DMS53 (cell line): ENCODE measurements at regions not wholly inside any gene's neighbourhood (a gene's known extent, or its start where the extent isn't known, plus 50 kb on each side); places are given as distances from the start of the nearest gene placed in this dataset.

Source experiments
- DNase-seq: peaks from one replicate; lab custom pipeline; 2025; lab: John Stamatoyannopoulos, UW

DNA sequence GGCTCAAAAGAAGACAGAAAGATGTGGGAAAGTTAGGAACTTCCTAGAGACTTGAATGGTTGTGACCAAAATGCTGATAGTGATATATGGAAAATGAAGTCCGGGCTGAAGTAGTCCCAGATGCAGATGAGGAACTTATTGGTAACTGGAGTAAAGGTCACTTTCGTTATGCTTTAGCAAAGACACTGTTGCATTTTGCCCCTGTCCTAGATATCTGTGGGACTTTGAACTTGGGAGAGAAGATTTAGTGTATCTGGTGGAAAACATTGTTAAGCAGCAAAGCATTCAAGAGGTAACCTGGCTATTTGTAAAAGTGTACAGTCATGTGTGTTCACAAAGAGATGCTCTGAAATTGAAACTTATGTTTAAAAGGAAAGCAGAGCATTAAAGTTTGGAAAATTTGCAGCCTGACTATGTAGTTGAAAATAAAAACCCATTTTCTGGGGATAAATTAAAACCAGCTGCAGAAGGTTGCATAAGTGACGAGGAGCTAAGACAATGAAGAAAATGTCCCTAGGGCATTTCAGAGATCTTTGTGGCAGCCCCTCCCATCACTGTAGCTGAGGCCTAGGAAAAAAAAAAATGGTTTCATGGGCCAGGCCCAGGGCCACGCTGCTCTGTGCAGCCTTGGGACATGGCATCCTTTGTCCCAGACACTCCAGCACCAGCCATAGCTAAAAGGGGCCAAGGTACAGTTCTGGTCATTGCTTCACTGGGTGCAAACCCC is 1692.2 kb downstream of the HACE1 start:
- no peak for DNase-seq

DNA sequence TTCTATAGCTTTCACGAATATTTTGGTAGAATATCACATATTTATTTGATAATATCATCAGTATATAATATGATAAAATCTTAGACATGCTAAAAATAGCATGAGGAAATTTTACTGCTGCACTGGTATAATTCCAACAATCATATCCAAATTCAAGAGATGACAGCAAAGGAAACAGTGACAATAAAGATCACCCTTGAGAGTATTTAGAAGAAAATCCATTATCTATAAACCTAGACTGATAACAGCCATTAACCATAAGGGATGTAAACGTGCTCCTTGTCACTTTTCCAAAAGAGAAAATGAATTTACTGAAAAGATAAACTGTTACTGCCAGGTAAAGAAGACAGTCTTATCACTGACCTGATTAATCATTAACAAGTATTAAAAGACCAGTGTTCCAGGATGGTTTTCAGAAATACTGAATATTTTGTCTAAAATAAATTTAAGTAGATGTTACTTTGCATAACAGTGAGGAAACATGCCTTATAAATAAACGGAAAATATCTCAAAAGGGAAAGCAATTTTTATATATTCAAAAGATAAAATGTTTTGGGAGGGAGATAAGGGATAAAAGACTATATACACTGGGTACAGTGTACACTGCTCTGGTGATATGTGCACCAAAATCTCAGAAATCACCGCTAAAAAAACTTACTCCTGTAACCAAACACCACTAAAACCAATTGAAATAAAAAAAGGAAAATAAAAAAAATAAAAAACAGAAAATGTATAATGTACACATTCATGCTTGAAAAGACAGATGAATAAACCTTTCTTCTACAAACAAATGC is 1704.7 kb downstream of the HACE1 start:
- peak; percentile 5 for DNase-seq

DNA sequence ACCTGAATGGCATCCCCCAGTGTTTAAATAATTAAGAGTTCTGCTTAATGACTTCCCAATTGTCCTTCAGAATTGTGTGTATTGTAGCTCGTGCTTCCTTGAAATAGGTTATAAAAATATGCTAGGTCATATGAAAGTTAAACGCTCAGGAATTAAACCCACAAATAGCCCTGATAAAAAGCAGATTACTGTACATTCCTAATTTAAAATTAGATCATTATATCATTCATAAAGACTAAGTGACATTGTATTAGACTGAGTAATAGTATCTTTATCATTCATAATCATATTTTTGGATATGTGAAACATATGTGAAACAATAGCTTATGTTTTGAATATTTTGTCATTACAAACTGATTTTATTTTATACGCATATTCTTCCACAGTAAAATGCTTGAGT is 1706.7 kb downstream of the HACE1 start:
- no peak for DNase-seq

DNA sequence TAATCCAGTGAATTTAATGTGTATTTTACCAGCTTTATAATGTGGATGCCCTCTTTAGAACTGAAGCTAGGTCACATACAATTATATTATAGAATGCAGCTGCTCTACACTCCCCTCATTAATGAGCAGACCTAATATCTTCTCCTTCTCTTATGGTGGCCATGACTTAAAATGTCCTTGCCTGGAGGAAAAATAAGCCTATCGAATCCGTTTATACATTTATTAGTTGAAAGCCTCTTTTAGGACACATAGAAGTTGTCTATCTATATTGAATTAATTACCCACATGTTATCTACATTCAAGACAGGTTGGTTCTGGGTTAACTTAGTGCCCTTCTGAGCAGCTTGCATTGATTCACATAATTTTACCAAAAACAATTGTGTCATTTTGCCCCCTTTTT is 1716.8 kb downstream of the HACE1 start:
- no peak for DNase-seq

DNA sequence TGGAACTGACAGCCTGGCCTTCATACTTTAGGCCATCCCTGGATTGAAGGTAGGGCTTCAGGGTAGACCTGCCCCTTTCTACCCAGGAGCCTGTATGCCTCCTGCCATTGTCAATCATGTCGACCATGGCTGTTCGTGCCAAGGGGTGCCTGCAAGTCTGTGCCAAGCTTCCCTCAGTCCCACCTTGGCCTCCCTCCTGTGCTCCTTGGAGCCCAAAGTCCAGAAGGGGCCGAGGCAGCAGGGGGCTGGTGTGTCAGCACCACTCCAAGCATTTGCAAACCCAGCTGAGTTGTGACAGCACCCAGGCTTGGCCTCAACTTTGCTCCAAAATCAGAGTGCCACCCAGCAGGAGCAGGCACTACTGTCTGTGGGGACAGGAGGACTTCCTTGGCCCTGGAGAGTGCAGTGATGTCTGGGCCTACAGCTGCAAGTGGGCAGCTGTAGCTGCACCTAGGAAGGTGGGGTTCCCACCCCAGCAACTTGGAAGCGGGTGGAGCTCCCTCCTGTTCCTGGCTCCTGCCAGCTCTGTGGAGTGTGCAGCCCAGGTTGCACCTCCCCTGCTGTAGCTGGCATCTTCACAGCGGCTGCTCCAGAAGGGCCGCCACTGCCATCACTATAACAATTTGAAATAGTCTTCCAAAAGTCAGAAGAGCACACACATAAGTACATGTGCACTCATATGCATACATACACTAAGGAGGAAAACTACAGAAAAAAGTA is 1719.3 kb downstream of the HACE1 start:
- DNase-seq = no peak

DNA sequence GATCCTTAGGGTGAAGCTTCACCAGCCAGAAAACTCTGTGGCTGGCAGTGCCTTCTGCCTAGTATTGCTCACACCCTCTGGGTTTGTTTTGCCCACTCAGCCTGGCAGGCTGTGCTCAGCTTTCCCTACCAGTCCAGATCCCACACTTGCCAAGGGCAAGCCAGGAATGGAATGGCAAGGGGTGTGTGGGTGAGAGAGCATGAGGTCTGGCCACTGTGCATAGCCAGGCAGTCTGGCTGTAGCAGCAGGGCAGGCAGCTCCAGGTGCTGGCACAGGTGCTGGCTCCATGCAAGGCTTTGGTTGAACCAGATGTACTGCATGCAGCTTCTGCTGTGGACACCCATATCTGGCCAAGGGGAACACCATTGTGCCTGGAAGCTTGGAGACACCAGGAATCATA is 1720.3 kb downstream of the HACE1 start:
- DNase-seq = no peak

DNA sequence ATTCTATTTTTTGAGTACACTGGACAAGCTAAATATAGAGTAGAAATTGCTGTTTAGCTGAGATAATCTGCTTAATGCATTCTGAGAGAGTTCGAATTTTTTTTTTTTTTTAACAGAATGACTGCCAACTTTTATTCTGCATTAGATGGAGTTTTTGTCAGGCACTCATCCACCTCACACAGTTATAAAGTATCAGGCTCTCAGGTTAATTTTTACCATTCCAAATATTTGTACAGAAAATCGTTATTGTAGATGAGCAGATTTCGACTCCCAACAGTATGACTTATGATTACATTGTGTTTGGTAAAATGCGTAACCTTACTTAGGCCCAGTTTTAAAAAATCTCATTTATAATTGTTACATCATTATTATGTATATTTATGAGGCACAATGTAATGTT is 1731.0 kb downstream of the GRIK2 start:
- DNase-seq = no peak

DNA sequence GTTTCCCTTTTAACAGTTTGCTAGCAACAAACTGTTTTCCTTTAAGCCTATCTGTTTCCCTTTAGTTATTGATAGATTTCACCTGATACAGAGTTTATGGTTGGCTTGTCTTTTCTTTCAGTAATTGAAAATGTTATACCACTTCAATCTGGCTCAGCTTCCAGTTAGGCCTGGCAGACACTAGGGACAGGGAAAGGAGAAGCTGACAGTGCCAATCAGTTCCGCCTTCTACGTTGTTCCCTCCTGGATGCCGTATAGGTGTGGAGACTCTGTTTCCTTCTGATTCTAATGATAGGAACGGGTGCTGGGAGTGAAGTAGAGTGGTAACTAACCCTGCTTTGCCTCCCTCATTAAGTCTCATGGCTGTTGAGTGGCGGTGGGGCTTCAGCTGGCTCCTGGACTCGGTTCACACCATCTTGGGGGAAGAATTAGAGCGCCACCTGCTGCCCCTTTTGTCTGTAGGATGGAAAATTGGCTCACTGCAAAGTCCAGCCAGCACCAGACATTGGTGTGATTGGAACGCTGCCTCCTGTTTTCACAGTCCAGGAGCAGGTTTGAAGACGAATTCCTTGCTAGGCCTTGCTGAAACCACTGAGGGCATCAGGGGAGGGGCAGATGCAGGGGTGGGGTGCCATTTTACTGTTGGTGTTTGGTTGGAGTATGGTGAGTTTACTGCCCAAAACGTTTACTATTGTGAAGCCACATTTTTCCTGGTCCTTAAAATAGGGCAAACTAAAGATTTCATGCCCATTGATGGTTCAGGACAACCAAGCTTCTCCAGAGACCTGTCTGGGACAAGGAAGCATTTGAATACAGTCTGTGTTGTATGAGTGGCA is 1729.5 kb downstream of the GRIK2 start:
- DNase-seq = peak; percentile 79

DNA sequence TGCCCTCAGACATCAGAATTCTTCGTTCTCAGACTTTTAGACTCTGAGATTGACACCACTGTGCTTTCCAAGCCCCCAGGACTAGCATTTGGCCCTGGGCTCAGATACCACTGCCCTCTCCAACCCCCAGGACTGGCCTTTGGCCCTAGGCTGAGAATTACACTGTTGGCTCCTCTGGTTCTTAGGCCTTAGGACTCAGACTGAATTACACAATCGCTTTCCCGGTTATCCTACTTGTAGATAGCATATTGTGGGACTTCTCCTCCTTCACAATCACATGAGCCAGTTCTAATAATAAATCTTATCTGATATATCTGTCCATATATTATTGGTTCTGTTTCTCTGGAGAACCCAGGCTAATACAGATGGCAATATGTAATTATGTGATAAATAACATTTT is 1725.5 kb downstream of the GRIK2 start:
- no peak for DNase-seq

DNA sequence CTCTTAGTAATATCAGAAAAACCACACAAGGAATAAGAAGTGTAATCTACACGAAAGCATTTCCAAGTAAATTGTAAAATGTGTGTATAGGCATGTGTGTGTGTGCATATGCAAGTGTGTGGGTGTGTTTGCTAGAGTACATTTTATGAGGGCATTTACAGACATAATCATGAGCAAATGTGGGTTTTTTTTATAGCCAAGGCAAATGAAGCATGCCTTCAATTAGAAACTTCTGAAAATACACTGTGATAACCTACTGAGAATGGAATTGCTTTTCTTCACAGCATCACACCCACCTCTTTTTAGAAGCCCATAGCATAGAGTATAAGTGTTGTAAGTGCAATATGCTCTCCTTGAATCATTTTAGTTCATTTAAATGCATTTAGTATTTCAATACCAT is 1721.1 kb downstream of the GRIK2 start:
- DNase-seq = no peak

DNA sequence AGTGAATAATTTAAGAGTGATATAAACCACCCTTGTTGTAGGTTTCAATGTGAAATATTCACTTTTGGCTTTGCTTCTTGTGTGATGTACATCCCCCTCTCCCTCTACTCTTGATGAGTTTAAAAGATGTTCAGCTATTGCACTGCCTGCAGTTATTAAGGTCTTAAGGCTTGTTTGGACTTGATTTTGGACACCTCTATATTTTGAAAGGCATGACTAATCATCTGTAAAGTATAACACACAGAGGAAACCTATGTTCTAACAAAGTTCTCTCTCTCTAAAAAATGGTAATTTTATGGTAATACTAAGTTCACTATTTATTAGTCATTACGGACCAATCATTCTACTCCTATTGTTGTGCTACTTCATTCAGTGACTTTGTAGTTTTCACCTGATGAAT is 1719.9 kb downstream of the GRIK2 start:
- DNase-seq = no peak

DNA sequence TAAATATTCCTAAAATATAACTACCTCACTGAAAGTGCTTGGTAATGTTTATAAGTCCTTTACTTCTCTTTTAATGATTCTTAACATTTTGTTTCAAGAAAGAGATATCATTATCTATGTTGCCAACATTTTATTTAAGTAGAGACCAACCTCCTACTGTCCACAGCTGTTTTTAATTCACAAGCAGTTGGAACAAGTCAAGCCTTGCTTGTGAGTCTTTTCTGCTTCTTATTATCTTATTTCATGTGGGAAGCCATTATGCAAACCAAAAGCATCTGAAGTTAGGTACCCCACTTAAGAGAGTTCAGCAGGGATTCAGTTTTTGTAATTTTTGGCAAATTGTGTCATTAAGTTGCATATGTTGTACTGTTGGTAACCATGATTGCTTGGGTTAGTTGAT is 1714.5 kb downstream of the GRIK2 start:
- DNase-seq = no peak

DNA sequence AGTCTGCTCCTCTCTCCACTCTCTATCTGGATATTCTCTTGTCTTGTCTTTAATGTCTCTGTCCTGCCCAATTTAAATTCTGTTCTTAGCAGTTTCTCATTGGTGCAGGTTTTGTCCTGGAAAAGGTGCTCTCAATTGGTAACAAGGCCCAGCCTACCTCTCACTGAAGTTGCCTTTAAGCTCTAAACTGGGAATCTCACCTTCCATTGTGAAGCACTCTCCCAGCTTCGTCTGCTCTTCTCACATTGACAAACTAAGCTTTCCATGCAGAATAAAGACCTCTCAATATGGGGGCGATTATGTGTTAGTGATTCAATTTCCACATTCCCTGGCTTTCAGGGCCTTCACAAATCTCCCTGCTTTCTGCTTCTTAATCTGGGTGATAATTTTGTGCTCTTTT is 1712.2 kb downstream of the GRIK2 start:
- DNase-seq = no peak

DNA sequence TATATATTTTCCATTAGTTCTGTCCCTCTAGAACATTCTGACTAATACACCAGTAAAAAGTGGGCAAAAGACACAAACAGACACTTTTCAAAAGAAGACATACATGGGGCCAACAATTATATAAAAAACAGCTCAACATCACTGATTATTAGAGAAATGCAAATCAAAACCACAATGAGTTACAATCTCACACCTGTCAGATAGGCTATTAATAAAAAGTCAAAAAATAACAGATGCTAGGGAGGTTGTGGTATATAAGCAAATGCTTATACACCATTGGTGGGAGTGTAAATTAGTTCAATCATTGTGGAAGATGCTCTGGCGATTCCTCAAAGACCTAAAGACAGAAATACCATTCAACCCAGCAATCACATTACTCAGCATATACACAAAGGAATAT is 1707.8 kb downstream of the GRIK2 start:
- no peak for DNase-seq

DNA sequence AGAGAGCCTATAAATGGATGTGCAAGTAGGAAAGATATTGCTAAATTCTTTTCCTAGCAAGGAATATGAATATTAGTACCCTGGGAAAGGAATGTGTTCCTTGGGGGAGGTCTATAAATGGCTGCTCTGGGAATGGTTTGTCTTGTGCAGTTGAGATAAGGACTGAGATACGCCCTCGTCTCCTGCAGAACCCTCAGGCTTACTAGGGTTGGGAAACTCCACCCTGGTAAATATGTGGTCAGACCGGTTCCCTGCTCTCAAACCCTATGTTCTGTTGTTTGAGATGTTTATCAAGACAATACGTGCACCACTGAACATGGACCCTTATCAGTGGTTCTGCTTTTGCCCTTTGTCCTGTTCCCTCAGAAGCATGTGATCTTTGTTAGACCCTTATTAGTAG is 1698.9 kb downstream of the GRIK2 start:
- peak; percentile 23 for DNase-seq

DNA sequence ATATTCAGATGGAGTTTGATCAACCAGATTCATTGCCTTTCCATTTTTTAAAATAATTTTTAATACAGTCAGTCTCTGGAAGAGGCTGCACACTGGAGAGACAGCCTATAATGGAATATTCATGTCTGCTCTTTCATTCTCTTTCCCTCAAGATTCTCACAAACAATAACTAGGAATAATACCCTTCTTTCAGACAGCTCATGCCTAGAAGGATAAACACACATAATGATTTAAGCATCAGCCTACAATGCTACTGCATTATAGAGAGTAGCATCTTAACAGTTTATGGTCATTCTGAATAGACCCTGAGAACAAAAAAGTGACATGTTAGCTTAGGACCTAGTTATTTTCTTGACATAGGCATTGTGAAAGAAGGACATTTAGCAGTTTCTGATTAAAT is 1692.3 kb downstream of the GRIK2 start:
- DNase-seq = no peak

DNA sequence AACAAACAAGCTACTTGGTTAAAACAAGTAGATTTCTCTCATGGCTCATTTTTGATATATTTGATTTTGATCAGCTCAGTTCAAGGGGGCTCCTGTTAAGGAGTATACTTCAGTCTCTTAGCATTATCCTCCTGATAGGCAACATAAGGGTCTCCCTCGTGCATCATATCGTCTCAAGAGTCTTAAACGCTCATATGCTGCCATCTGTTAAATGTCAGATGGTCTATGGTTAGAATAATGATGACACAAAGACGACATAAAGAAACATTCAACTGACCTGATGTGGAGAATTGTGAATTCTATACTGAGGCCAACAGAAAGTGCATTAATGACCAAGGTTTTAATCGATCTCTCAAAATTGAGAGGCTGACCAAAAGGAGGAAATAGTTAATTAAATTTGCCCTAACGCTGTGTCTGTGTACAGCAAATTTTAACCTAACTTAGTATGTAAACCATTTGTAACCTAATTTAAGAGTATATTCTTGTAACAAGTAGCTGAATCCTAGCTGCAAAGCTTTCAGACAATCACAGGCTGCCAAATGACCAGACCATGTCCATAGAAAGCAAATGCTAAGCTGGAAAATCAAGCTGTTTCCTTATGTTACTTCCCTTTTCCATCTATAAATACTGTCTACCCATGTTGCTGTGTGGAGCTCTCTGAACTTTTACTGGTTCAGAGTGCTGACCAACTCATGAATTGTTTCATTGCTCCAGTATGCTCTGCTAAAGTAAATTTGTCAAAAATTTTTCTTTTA is 1688.5 kb downstream of the GRIK2 start:
- no peak for DNase-seq

DNA sequence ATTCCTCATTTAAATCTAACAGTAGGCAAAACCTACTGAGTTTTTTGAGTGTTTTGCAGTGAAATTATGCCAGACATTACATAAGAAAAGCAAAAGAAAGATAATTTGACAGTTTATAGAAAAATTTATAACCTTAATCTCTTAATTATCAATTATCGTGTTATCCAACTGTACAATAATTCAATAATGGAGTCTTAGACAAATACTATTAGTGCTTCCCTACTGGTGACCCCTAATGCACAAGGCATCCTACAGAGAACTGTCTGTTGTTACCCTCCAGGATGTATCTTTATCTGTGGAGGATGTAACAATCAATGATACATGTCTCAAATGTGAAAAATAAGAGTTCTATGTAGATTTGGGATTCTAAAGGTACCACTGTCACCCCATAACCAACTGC is 1687.6 kb downstream of the GRIK2 start:
- DNase-seq = no peak

DNA sequence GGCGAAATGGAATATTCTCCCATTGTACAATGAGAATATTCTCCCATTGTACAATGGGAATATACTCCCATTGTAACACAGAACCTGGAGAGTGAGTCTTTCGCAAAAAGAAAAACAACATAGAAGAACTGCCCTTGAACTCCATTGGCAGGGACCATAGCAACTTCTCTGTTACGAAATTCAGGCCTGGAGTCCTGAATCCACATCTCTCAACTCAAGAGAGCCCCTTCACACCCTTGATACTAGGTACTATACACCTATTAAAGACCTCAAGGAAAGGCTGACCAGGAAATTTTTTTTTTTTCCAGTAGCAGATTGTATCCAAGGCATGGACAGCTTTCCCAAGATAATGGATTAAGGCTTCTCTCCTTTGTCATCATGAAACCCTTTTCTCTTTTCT is 1687.0 kb downstream of the GRIK2 start:
- DNase-seq = no peak

DNA sequence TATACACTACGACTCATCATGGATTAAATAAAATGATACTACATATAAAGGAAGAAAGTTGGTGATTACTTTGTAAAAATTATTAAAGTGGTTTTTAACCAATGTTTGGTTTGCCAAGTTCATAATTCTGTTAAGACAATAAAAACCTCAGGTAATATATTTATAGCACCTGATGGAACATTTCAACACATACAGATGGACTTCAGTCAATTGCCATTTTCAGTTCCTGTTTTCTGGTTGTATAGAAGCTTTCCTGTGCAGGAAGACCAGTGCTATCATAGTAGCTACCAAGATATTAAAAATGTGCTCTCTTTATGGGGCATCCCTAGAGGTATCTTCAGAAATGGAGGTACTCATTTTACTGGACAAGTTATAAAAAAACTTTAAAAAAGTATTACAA is 1686.4 kb downstream of the GRIK2 start:
- no peak for DNase-seq

DNA sequence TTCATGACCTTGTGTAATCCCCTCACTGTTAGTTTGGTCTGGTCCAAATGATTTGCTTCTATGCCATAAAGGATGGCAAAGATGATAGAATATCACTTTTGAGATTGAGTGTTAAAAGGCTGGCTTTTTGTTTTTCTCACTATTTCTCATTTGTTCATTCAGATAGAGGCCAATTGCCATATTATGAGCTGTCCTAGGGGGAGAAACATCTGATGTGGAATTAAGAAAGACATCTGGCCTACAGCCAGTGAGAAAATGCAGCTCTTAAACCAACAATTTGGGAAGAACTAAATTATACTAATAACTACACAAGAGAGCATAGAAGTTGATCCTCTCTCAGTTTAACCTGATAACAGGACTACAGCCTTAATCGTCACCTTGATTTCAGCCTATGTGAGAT is 1668.6 kb downstream of the GRIK2 start:
- DNase-seq = no peak
